ENCODE measurements at regions not wholly inside any gene's neighbourhood (a gene's known extent, or its start where the extent isn't known, plus 50 kb on each side); places are given as distances from the start of the nearest gene placed in this dataset.

DNA sequence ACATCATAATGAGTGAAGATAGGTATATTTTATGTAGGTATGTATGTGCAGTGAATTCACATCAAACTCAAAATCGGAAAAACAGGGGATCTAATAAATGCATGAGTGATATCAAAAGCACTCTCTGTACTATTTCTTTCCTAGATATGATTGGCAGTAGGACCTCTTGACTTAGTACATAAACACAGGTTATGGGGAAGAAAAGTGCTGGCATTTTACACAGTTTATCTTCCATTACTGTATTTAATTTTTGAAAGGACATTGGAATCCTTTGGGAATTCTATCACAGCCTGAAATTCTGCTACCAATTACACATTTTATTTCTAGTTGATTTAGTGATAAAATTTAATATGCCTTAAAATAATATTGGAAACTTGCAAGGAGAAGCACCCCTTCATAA is 470.5 kb upstream of the ONECUT1 start:
- Histone ChIP-seq H3K4me3 (ENCODE audit: control insufficient read depth in 1 of 2, extremely low read depth in 1 of 2, low read length in 1 of 2) (no peak overlapping the region), H3K9me3 (no peaks in the 10 kb centered on the region), H3K4me1 (ENCODE audit: control insufficient read depth in 1 of 2, extremely low read depth in 1 of 2, insufficient read depth in 2 of 2, low read length in 2 of 2) (no peaks in the 10 kb centered on the region), H3K36me3 (ENCODE audit: control insufficient read depth in 2 of 2, extremely low read depth in 1 of 2, insufficient read depth in 1 of 2, low read length in 1 of 2) (no peaks in the 10 kb centered on the region), H3K27ac (ENCODE audit: low read length) (no peak overlapping the region), H3K27me3 (replicated peaks in 1 of 2; ENCODE audit: control insufficient read depth in 2 of 2, extremely low read depth in 1 of 2, insufficient read depth in 2 of 2, low read length in 1 of 2) (peaks cover 0 to 4% of the 10 kb centered on the region in 2 experiments)
- DNase-seq (no peak), ATAC-seq (replicated peaks in 1 of 4) (no peak)
- CTCF ChIA-PET = no interaction called here
- H3K36me3 Mint-ChIP-seq = no peaks in the 10 kb centered on the region
- H3K27ac Mint-ChIP-seq = no peak overlapping the region
- H3K27me3 Mint-ChIP-seq = no peaks in the 10 kb centered on the region
- POLR2A ChIA-PET = no interaction called here
- WGBS (ENCODE audit: insufficient coverage) = no CpG with 5 or more reads among the region's 1 CpG
- no peaks in the 10 kb centered on the region for H3K4me1 Mint-ChIP-seq
- no peaks in the 10 kb centered on the region for H3K9me3 Mint-ChIP-seq
- H3K4me3 Mint-ChIP-seq = no peak overlapping the region

DNA sequence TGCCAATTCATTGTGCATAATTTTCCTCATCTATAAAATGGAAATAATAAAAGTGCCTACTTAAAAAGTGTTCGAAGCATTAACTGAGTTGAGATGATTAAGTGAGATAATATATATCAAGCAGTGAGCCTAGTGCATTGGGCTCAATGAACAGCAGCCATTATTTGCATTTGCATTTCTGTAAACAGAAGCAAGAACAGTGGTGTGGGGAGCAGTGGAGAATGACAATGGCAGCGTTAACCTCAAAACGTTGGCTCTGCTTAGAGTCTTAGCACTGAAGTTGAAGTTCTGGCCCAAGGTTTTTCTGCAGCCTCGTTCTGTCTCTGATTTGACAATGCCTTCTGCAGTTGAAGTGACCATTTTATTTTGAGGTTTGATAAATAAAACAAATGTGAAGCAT is 466.3 kb upstream of the ONECUT1 start:
- Histone ChIP-seq H3K4me3 (ENCODE audit: control insufficient read depth in 1 of 2, extremely low read depth in 1 of 2, low read length in 1 of 2) (no peak overlapping the region), H3K27me3 (replicated peaks in 1 of 2; ENCODE audit: control insufficient read depth in 2 of 2, extremely low read depth in 1 of 2, insufficient read depth in 2 of 2, low read length in 1 of 2) (peaks cover 0 to 4% of the 10 kb centered on the region in 2 experiments), H3K4me1 (ENCODE audit: control insufficient read depth in 1 of 2, extremely low read depth in 1 of 2, insufficient read depth in 2 of 2, low read length in 2 of 2) (no peaks in the 10 kb centered on the region), H3K36me3 (ENCODE audit: control insufficient read depth in 2 of 2, extremely low read depth in 1 of 2, insufficient read depth in 1 of 2, low read length in 1 of 2) (no peaks in the 10 kb centered on the region), H3K9me3 (no peaks in the 10 kb centered on the region), H3K27ac (ENCODE audit: low read length) (no peak overlapping the region)
- peaks cover 0 to 4% of the 10 kb centered on the region in 2 donors for H3K27me3 Mint-ChIP-seq
- H3K4me3 Mint-ChIP-seq = no peak overlapping the region
- no peak for ATAC-seq (replicated peaks in 1 of 4)
- POLR2A ChIA-PET = no interaction called here
- no peak overlapping the region for H3K27ac Mint-ChIP-seq
- no peaks in the 10 kb centered on the region for H3K9me3 Mint-ChIP-seq
- CTCF ChIA-PET = interaction anchor here in 1 of 2 donors (0.5 kb wide), 1 partner anchor 279 kb away, joined by 4 read pairs; no protein-coding TSS in a partner anchor
- H3K36me3 Mint-ChIP-seq = no peaks in the 10 kb centered on the region
- 79% methylated on average over 4 of the region's 4 CpGs for WGBS (ENCODE audit: insufficient coverage)
- H3K4me1 Mint-ChIP-seq = no peaks in the 10 kb centered on the region
- DNase-seq = no peak

DNA sequence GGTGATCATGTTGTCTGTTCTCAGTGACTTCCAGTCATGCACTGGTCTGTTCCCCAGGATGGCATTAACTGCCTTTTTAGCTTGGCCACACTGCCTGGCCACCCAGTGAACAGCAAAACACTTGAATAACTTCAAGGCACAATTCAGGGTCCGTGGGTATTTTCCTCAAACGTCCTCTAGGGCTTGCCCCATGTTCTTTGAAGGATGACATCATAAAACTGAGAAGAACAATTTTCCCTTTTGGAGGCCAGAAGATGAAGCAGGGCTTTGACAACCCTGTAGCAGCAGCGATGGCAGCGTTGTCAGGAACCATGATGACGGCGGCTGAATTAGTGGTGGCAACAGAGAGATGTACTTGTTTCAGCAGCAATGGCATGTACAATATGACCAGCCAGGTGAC is 465.9 kb upstream of the ONECUT1 start:
- CTCF ChIA-PET = no interaction called here
- H3K36me3 ChIP-seq (ENCODE audit: control insufficient read depth in 2 of 2, extremely low read depth in 1 of 2, insufficient read depth in 1 of 2, low read length in 1 of 2) = no peaks in the 10 kb centered on the region
- no peaks in the 10 kb centered on the region for H3K4me1 ChIP-seq (ENCODE audit: control insufficient read depth in 1 of 2, extremely low read depth in 1 of 2, insufficient read depth in 2 of 2, low read length in 2 of 2)
- H3K27ac ChIP-seq (ENCODE audit: low read length) = no peak overlapping the region
- Mint-ChIP-seq H3K9me3 (no peaks in the 10 kb centered on the region), H3K36me3 (no peaks in the 10 kb centered on the region), H3K27me3 (peaks cover 0 to 4% of the 10 kb centered on the region in 2 donors), H3K4me3 (no peak overlapping the region), H3K27ac (no peak overlapping the region), H3K4me1 (no peaks in the 10 kb centered on the region)
- H3K27me3 ChIP-seq (replicated peaks in 1 of 2; ENCODE audit: control insufficient read depth in 2 of 2, extremely low read depth in 1 of 2, insufficient read depth in 2 of 2, low read length in 1 of 2) = peaks cover 0 to 4% of the 10 kb centered on the region in 2 experiments
- 64% methylated on average over 4 of the region's 6 CpGs for WGBS (ENCODE audit: insufficient coverage)
- POLR2A ChIA-PET = no interaction called here
- no peak overlapping the region for H3K4me3 ChIP-seq (ENCODE audit: control insufficient read depth in 1 of 2, extremely low read depth in 1 of 2, low read length in 1 of 2)
- DNase-seq (no peak), ATAC-seq (replicated peaks in 1 of 4) (no peak)
- no peaks in the 10 kb centered on the region for H3K9me3 ChIP-seq

DNA sequence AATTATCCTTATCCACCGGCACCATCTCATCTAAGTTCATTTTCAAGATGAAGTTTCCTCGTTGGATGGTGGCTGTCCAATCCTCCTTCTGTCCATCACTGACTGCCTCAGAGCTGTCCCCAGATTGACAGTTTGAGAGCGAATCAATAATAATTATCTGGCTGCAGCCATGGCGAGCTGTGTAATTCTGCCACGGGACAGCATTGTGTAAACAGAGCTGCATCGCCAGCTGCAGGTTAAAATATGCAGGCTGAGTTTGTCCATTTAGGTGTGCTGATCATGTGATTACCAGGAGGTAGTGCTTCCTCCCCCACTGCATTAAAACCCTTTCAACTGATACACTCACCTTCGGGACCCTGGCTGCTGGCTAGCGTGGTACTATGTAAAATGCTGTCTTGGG is 461.9 kb upstream of the ONECUT1 start:
- ChIA-PET POLR2A (no interaction called here), CTCF (no interaction called here)
- no peak for DNase-seq
- H3K27ac ChIP-seq (ENCODE audit: low read length) = no peak overlapping the region
- H3K4me1 ChIP-seq (ENCODE audit: control insufficient read depth in 1 of 2, extremely low read depth in 1 of 2, insufficient read depth in 2 of 2, low read length in 2 of 2) = no peaks in the 10 kb centered on the region
- H3K27me3 Mint-ChIP-seq = peaks cover 0 to 4% of the 10 kb centered on the region in 2 donors
- H3K4me1 Mint-ChIP-seq = no peaks in the 10 kb centered on the region
- H3K27me3 ChIP-seq (replicated peaks in 1 of 2; ENCODE audit: control insufficient read depth in 2 of 2, extremely low read depth in 1 of 2, insufficient read depth in 2 of 2, low read length in 1 of 2) = no peaks in the 10 kb centered on the region
- WGBS (ENCODE audit: insufficient coverage) = 80% methylated on average over 6 of the region's 8 CpGs
- no peaks in the 10 kb centered on the region for H3K9me3 ChIP-seq
- H3K36me3 ChIP-seq (ENCODE audit: control insufficient read depth in 2 of 2, extremely low read depth in 1 of 2, insufficient read depth in 1 of 2, low read length in 1 of 2) = no peaks in the 10 kb centered on the region
- H3K4me3 Mint-ChIP-seq = no peak overlapping the region
- H3K27ac Mint-ChIP-seq = no peak overlapping the region
- no peaks in the 10 kb centered on the region for H3K9me3 Mint-ChIP-seq
- no peak for ATAC-seq (replicated peaks in 1 of 4)
- no peaks in the 10 kb centered on the region for H3K36me3 Mint-ChIP-seq
- no peak overlapping the region for H3K4me3 ChIP-seq (ENCODE audit: control insufficient read depth in 1 of 2, extremely low read depth in 1 of 2, low read length in 1 of 2)

DNA sequence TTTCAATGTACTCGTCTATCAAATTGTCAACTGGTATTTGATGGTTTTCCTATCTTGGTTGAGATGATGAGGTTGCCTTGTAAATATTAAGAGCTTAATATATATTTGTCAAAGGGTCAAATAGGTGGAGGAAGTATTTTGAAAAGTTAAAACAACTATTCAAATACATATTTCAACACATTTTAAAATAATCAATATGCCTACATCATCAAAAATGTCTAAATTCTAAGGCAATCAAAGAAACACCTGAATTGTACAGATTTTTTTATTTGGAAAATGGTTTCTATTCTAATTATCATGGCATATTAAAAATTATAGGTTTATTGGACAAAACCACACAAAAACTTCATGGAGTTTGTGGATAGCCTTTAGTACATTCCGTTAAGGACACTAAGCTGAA is 461.4 kb upstream of the ONECUT1 start:
- Mint-ChIP-seq H3K27ac (no peak overlapping the region), H3K4me3 (no peak overlapping the region), H3K4me1 (no peaks in the 10 kb centered on the region), H3K9me3 (no peaks in the 10 kb centered on the region), H3K36me3 (no peaks in the 10 kb centered on the region), H3K27me3 (peaks cover 0 to 4% of the 10 kb centered on the region in 2 donors)
- no CpG with 5 or more reads among the region's 2 CpGs for WGBS (ENCODE audit: insufficient coverage)
- Histone ChIP-seq H3K36me3 (ENCODE audit: control insufficient read depth in 2 of 2, extremely low read depth in 1 of 2, insufficient read depth in 1 of 2, low read length in 1 of 2) (no peaks in the 10 kb centered on the region), H3K4me3 (ENCODE audit: control insufficient read depth in 1 of 2, extremely low read depth in 1 of 2, low read length in 1 of 2) (no peak overlapping the region), H3K9me3 (no peaks in the 10 kb centered on the region), H3K27me3 (replicated peaks in 1 of 2; ENCODE audit: control insufficient read depth in 2 of 2, extremely low read depth in 1 of 2, insufficient read depth in 2 of 2, low read length in 1 of 2) (no peaks in the 10 kb centered on the region), H3K27ac (ENCODE audit: low read length) (no peak overlapping the region), H3K4me1 (ENCODE audit: control insufficient read depth in 1 of 2, extremely low read depth in 1 of 2, insufficient read depth in 2 of 2, low read length in 2 of 2) (no peaks in the 10 kb centered on the region)
- ChIA-PET CTCF (no interaction called here), POLR2A (interaction anchor here in 1 of 2 donors (0.6 kb wide), 1 partner anchor 1428 kb away, joined by 3 read pairs; no protein-coding TSS in a partner anchor)
- ATAC-seq (replicated peaks in 1 of 4) (no peak), DNase-seq (no peak)

DNA sequence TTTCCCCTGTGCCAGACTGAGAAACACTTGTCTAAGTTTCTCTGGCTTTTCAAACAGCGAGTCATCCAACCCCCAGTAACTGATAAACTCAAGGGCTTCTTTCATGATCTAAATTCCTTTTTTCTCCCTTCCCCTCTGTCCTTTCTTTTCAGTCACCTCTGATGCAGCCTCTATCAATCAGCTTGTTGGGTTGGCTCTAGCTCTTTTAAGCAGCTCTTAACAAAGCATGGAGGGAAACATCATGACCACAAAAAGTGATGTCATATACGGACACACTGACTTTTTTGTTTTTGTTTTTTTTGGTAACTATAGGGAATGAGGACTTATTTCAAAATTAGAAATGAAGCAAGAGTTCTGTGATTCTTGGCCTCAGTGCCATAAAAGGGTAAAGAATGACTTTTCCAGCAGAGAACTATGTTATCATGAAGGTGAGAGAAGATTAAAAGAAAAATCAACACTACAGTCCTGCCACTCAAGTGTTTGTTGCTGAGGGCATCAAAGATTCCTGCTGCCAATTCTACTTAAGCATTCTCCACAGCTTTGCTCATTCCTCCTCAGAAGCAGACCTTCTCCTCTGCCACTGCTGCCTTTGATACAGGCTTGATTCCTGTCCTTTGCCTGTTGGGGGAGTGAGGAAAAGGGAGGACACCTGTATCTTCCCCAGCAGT is 457.0 kb upstream of the ONECUT1 start:
- Histone ChIP-seq H3K4me3 (ENCODE audit: control insufficient read depth in 1 of 2, extremely low read depth in 1 of 2, low read length in 1 of 2) (no peak overlapping the region), H3K4me1 (ENCODE audit: control insufficient read depth in 1 of 2, extremely low read depth in 1 of 2, insufficient read depth in 2 of 2, low read length in 2 of 2) (no peaks in the 10 kb centered on the region), H3K27ac (ENCODE audit: low read length) (no peak overlapping the region), H3K27me3 (replicated peaks in 1 of 2; ENCODE audit: control insufficient read depth in 2 of 2, extremely low read depth in 1 of 2, insufficient read depth in 2 of 2, low read length in 1 of 2) (no peaks in the 10 kb centered on the region), H3K36me3 (ENCODE audit: control insufficient read depth in 2 of 2, extremely low read depth in 1 of 2, insufficient read depth in 1 of 2, low read length in 1 of 2) (no peaks in the 10 kb centered on the region), H3K9me3 (no peaks in the 10 kb centered on the region)
- H3K4me3 Mint-ChIP-seq = no peak overlapping the region
- WGBS (ENCODE audit: insufficient coverage) = 78% methylated on average over 1 of the region's 2 CpGs
- H3K27ac Mint-ChIP-seq = no peak overlapping the region
- peaks cover 0 to 2% (median 0%) of the 10 kb centered on the region in 3 donors for H3K9me3 Mint-ChIP-seq
- ATAC-seq (replicated peaks in 1 of 4) (no peak), DNase-seq (no peak)
- H3K4me1 Mint-ChIP-seq = no peaks in the 10 kb centered on the region
- POLR2A ChIA-PET = no interaction called here
- CTCF ChIA-PET = no interaction called here
- no peaks in the 10 kb centered on the region for H3K36me3 Mint-ChIP-seq
- H3K27me3 Mint-ChIP-seq = no peaks in the 10 kb centered on the region

DNA sequence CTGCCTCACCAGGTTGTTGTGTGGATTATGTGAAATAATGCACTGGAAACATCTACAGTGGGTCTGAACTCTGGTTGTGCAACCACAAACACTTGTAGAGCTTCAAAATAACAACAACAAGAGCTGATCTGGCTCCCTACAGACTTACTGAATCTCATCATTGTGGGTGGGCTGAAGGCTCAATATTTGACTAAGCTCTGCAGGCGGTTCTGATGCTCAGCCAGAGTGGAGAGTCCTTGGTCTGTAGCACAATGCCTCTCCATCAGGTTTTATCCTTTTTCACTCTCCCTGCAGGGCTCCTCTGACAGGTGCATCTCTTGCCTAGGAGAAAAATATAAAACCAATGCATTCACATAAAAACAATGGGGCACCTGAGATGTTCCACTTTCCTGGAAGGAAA is 456.3 kb upstream of the ONECUT1 start:
- Mint-ChIP-seq H3K4me3 (no peak overlapping the region), H3K36me3 (no peaks in the 10 kb centered on the region), H3K27ac (no peak overlapping the region), H3K27me3 (no peaks in the 10 kb centered on the region), H3K4me1 (no peaks in the 10 kb centered on the region), H3K9me3 (peaks cover 0 to 2% (median 0%) of the 10 kb centered on the region in 3 donors)
- H3K9me3 ChIP-seq = no peaks in the 10 kb centered on the region
- POLR2A ChIA-PET = no interaction called here
- CTCF ChIA-PET = no interaction called here
- H3K36me3 ChIP-seq (ENCODE audit: control insufficient read depth in 2 of 2, extremely low read depth in 1 of 2, insufficient read depth in 1 of 2, low read length in 1 of 2) = no peaks in the 10 kb centered on the region
- no peaks in the 10 kb centered on the region for H3K27me3 ChIP-seq (replicated peaks in 1 of 2; ENCODE audit: control insufficient read depth in 2 of 2, extremely low read depth in 1 of 2, insufficient read depth in 2 of 2, low read length in 1 of 2)
- WGBS (ENCODE audit: insufficient coverage) = no CpG with 5 or more reads among the region's 1 CpG
- ATAC-seq (replicated peaks in 1 of 4) = no peak
- no peak for DNase-seq
- no peaks in the 10 kb centered on the region for H3K4me1 ChIP-seq (ENCODE audit: control insufficient read depth in 1 of 2, extremely low read depth in 1 of 2, insufficient read depth in 2 of 2, low read length in 2 of 2)
- no peak overlapping the region for H3K27ac ChIP-seq (ENCODE audit: low read length)
- H3K4me3 ChIP-seq (ENCODE audit: control insufficient read depth in 1 of 2, extremely low read depth in 1 of 2, low read length in 1 of 2) = no peak overlapping the region

All from T-cell (primary cell).